GM23338 (cell line): ENCODE measurements at regions not wholly inside any gene's neighbourhood (a gene's known extent, or its start where the extent isn't known, plus 50 kb on each side); places are given as distances from the start of the nearest gene placed in this dataset.

Experiments
- CREB1 ChIP-seq: fragments of 250-450 bp; sonication (Bioruptor Pico); IDR thresholded peaks from 2 replicates; pipeline ENCODE4 v1.5.0; 2020; ENCODE audit warnings: low read depth, mild to moderate bottlenecking, moderate library complexity
- CTCF ChIP-seq, 2 experiments: fragments of 200-600 bp in 1 of 2; sonication (generic) in 1 of 2; conservative IDR thresholded peaks; 2 replicates each; pipeline versions ENCODE4 v1.5.1 to v1.6.1; 2016 to 2017; ENCODE audit warnings: antibody characterized with exemption in 2 of 2, low read depth in 2 of 2, mild to moderate bottlenecking in 2 of 2, moderate library complexity in 1 of 2
- EZH2 ChIP-seq: fragments of 200-600 bp; sonication (generic); IDR thresholded peaks from one replicate; pipeline ENCODE4 v1.8.0; 2017; ENCODE audit warnings: antibody characterized with exemption, mild to moderate bottlenecking, low read depth; ENCODE audit not compliant: unreplicated experiment
- EZH2phosphoT487 ChIP-seq: fragments of 200-600 bp; sonication (generic); IDR thresholded peaks from one replicate; pipeline ENCODE4 v1.8.1; 2018; ENCODE audit warnings: antibody characterized with exemption; ENCODE audit not compliant: unreplicated experiment
- JUNB ChIP-seq: IDR thresholded peaks from one replicate; pipeline ENCODE4 v1.6.1; 2016; ENCODE audit warnings: antibody characterized with exemption; ENCODE audit not compliant: unreplicated experiment
- REST ChIP-seq: IDR thresholded peaks from one replicate; pipeline ENCODE4 v1.6.1; 2018; ENCODE audit warnings: antibody characterized with exemption; ENCODE audit not compliant: unreplicated experiment
- ZNF331 ChIP-seq: fragments of 250-450 bp; sonication (Bioruptor Pico); IDR thresholded peaks from 2 replicates; pipeline ENCODE4 v1.5.0; 2020; ENCODE audit warnings: low read depth, mild to moderate bottlenecking, moderate library complexity

DNA sequence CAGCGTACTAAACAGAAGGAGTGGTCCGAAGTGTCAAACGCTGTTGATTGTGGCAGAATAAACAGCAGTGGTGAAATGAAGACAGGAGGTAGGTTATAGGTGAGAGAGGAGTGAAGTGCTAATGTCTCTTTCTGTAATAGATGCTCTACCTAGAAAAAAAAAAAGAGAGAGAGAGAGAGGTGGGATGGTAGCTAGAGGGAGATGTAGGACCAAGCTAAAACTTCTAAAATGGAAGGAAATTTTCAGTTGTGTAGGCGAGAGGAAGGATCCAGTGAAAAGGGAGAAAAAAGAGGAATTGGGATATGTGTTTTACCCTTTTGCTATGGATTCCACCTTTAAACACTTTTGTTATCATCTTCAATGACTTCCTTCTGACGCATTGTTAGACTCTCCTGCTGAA lies 126.5 kb upstream of the BMP2 start:
- peak; percentile 14 to 36; a peak in 1 of 4 replicates for TF ChIP-seq CTCF (conservative IDR thresholded peaks at IDR 0.05; ENCODE audit: low read depth in 2 of 2)
- no peak for TF ChIP-seq EZH2
- no peak for TF ChIP-seq EZH2phosphoT487
- no peak for TF ChIP-seq REST
- no peak for TF ChIP-seq CREB1
- TF ChIP-seq ZNF331 (CRISPR knock-in tag) = no peak
- TF ChIP-seq JUNB = no peak
